ENCODE measurements at regions not wholly inside any gene's neighbourhood (a gene's known extent, or its start where the extent isn't known, plus 50 kb on each side); places are given as distances from the start of the nearest gene placed in this dataset.

GRCh38 chr15:56792211-56792610 lies 58.9 kb upstream of the ZNF280D start:
- no peak for TF ChIP-seq POLR2AphosphoS5 (IDR thresholded peaks at IDR 0.05; ENCODE audit: low read depth, low read length)
- TF ChIP-seq POLR2A (IDR thresholded peaks at IDR 0.05; ENCODE audit: low read depth, low read length): no peak
- no peak for TF ChIP-seq TAF1 (IDR thresholded peaks at IDR 0.05; ENCODE audit: borderline replicate concordance, low read depth, low read length)
